Glomerular visceral epithelial cell (primary cell): ENCODE measurements at regions not wholly inside any gene's neighbourhood (a gene's known extent, or its start where the extent isn't known, plus 50 kb on each side); places are given as distances from the start of the nearest gene placed in this dataset.
"Not testable (repeated sequence)": the region's sequence is repeated elsewhere in the genome, so short reads cannot be mapped to it uniquely, and the experiment has no call there.

Experiments
- DNase-seq: peaks from one replicate; pipeline ENCODE4 v3.0.0-alpha.2; 2016; ENCODE audit errors: extremely low spot score

- DNase-seq, result peak; percentile 42
Observed at GRCh38 chr5:126031989-126032716, 391.1 kb upstream of the GRAMD2B start.

DNA sequence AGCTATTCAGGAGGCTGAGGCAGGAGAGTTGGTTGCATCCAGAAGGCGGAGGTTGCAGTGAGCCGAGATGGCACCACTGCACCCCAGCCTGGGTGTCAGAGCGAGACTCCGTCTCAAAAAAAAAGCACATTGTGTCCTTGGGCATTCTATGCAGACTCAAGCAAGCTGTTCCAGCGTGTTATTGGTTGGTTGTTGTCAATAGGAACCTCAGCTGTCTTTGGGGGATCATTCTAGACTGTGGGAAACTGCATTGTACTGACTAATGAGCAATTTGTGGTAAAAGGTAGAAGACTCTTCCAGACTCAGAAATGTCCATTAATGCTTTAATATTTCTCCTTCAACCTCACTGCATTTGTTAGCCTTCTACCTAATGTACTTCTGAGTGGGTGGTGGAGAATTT is 379.5 kb upstream of the GRAMD2B start:
- no peak for DNase-seq

GRCh38 chr5:126044111-126044668 is 379.0 kb upstream of the GRAMD2B start:
- DNase-seq, result no peak

GRCh38 chr5:126044931-126045565 is 378.2 kb upstream of the GRAMD2B start:
- DNase-seq, result no peak

GRCh38 chr5:126046318-126046717 is 376.9 kb upstream of the GRAMD2B start:
- no peak for DNase-seq

DNA sequence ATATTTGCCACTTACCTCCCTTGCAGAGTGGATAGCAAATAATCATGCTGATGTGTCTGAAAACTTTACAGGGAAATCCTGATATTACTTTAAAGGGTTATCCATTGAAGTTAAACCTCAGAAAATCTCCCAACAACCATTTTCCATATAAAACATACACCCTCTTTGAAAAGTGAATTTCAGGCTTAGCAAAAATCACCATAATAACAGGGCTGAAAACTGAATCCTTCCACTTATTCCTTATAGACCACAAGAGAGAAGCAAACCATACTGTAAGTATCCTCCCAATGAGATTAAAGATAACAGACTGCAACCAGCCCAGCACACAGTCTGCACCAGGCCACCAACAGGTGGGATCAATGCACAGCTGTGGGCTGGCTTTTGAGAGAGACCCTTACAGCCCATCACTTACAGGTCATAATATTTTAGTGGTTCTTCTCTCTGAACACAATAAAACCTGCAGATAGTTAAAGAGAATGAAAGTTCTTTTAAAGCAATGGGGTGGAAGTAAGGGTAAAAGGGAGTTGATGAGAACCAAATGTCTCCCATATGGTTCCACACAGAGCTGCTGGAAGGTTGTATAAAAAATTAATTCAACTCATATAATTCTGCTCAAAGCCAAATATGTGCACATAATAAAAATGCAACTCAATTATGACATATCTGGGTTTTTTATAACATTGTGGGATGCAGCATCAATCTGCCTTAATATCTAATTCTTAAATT is 376.2 kb upstream of the GRAMD2B start:
- no peak for DNase-seq

DNA sequence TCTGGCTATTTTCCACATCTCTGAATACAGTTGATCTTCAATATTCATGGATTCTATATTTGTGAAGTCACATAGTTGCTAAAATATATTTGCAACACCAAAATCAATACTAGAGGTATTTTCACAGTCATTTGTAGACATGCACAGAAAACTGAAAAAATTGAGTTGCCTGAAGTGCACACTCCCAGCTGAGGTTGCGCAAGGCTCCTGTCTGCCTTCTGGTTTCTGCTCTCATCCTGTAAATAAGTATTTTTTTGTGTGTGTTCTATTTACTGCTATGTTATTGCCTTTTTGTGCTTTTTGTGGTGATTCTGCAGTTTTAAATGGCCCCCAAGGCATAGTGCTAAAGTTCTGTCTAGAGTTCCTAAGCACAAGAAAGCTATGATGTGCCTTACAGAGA is 371.1 kb upstream of the GRAMD2B start:
- DNase-seq, result no peak

GRCh38 chr5:126052791-126053190 is 370.4 kb upstream of the GRAMD2B start:
- DNase-seq, result no peak

GRCh38 chr5:126053630-126054029 is 369.6 kb upstream of the GRAMD2B start:
- no peak for DNase-seq

GRCh38 chr5:126054577-126055347 is 368.4 kb upstream of the GRAMD2B start:
- no peak for DNase-seq

- DNase-seq, result no peak
Observed at GRCh38 chr5:126055348-126055729, 367.9 kb upstream of the GRAMD2B start.

DNA sequence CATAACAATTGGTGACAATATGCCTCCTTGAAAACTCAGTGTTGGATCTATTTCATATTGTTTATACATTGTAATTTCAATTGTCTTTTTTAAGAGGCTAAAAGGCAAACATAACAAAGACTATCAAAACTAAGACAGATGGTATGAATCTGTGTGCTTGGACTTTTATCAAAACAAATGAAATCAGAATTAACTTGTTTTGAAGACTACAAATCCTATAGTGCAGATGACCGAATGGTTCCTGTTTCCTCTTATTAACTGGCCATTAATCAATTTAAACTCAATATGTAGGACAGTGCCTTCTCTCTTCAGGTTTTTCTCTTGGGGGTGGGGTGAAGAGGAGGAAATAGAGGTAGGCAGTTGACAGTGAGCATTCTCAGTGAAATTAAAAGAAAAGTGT is 366.9 kb upstream of the GRAMD2B start:
- DNase-seq, result no peak

GRCh38 chr5:126056851-126057622 is 366.2 kb upstream of the GRAMD2B start:
- DNase-seq, result no peak

DNA sequence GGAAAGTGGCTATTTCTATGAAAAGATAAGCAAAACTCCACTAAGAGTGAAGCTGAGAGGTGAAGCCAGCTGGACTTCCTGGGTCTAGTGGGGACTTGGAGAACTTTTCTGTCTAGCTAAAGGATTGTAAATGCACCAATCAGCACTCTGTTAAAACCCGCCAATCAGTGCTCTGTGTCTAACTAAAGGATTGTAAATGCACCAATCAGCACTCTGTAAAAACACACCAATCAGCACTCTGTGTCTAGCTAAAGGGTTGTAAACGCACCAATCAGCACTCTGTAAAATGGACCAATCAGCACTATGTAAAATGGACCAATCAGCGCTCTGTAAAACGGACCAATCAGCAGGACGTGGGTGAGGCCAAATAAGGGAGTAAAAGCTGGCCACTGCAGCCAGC is 364.8 kb upstream of the GRAMD2B start:
- not testable (repeated sequence) for DNase-seq

DNA sequence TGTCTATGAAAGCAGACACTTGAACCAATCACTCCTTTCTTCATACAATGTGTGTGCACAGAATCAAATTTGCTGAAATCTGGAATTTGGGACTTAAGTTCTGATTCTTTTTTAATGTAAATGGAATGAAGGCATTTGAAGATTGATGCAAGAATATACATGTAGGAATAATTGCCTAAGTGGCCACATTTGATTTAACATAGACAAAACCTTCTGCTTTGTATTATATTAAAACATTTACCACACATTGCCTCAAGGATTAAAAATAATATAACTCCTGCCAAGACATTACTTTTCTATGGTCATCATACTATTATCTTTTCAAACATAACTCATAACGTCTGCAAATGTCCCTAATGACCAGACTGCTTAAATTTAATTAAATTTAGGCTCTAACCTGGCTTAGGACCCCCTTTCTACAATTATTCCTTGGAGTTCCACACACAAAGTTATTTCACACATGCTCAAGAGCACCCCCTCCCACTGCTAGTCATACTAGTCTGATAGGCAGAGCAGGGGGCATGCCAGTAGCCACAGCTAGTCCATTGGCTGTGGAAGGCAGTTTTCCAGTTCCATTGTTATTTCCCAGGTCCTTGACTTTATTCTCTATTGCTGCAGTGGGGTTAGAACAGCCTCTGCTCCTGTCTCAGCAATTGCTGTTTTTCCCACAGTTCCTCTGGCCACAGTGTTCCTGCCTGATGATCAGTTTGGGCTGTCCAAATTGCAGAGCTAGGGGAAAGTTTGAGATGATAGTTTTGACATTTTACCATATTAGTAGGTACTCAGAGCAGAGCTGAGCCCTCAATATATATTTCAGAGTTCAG is 360.6 kb upstream of the GRAMD2B start:
- DNase-seq, result no peak

GRCh38 chr5:126065061-126065460 is 358.1 kb upstream of the GRAMD2B start:
- no peak for DNase-seq

- no peak for DNase-seq
Observed at GRCh38 chr5:126066836-126067235, 356.4 kb upstream of the GRAMD2B start.

DNA sequence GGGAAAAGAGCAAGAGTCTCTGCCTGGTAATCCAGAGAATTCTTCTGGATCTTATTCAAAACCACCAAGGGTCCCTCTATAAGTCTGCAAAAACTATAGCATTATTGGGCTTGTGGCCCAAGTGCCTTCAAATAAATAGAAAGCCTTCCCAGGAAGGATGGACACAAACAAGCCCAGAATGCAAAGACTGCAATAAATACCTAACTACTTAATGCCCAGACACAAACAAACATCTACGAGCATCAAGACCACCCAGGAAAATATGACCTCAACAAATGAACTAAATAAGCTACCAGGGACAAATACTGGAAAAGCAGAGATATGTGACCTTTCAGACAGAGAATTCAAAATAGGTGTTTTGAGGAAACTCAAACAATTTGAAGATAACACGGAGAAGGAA is 355.8 kb upstream of the GRAMD2B start:
- no peak for DNase-seq

GRCh38 chr5:126069329-126069728 is 353.9 kb upstream of the GRAMD2B start:
- no peak for DNase-seq

- DNase-seq, result no peak
Observed at GRCh38 chr5:126070481-126070880, 352.7 kb upstream of the GRAMD2B start.
